ENCODE measurements at regions not wholly inside any gene's neighbourhood (a gene's known extent, or its start where the extent isn't known, plus 50 kb on each side); places are given as distances from the start of the nearest gene placed in this dataset.
"Not testable (repeated sequence)": the region's sequence is repeated elsewhere in the genome, so short reads cannot be mapped to it uniquely, and the experiment has no call there.

- H3K27me3 ChIP-seq (ENCODE audit: control insufficient read depth, insufficient read depth, low read length); H3K9me3 ChIP-seq (ENCODE audit: control insufficient read depth, insufficient read depth, low read depth, low read length); H3K36me3 ChIP-seq (ENCODE audit: control insufficient read depth, insufficient read depth, low read length); DNase-seq (ENCODE audit: low read depth, low spot score); H3K4me1 ChIP-seq (ENCODE audit: control insufficient read depth, insufficient read depth, low read length); POLR2A ChIA-PET; ATAC-seq; CTCF ChIA-PET; H3K27ac ChIP-seq (ENCODE audit: low read length); in situ Hi-C loops (cut with HindIII; ENCODE audit: low pct_unique_long_range_greater_than_20kb, low sequenced_read_pairs); intact Hi-C loops (cut with micrococcal nuclease; ENCODE audit: unreplicated experiment); H3K4me3 ChIP-seq (ENCODE audit: low read depth in 2 of 2, low read length in 2 of 2): not testable (repeated sequence)
- BruUV-seq (replicated peaks), result TSS peak; percentile 52
Measured at GRCh38 chr1:149211757-149212420, 108.5 kb upstream of the NBPF9 start.

- CTCF ChIA-PET; POLR2A ChIA-PET; in situ Hi-C loops (cut with HindIII; ENCODE audit: low pct_unique_long_range_greater_than_20kb, low sequenced_read_pairs); H3K4me3 ChIP-seq (ENCODE audit: low read depth in 2 of 2, low read length in 2 of 2); H3K27me3 ChIP-seq (ENCODE audit: control insufficient read depth, insufficient read depth, low read length); H3K9me3 ChIP-seq (ENCODE audit: control insufficient read depth, insufficient read depth, low read depth, low read length); DNase-seq (ENCODE audit: low read depth, low spot score); H3K4me1 ChIP-seq (ENCODE audit: control insufficient read depth, insufficient read depth, low read length); H3K27ac ChIP-seq (ENCODE audit: low read length); H3K36me3 ChIP-seq (ENCODE audit: control insufficient read depth, insufficient read depth, low read length); BruUV-seq (replicated peaks); intact Hi-C loops (cut with micrococcal nuclease; ENCODE audit: unreplicated experiment): not testable (repeated sequence)
- 0 out of 2 replicates have a peak, but pooled peaks have one; percentile 38 for ATAC-seq
Measured at GRCh38 chr1:149212946-149213345, 109.6 kb upstream of the NBPF9 start.

DNA sequence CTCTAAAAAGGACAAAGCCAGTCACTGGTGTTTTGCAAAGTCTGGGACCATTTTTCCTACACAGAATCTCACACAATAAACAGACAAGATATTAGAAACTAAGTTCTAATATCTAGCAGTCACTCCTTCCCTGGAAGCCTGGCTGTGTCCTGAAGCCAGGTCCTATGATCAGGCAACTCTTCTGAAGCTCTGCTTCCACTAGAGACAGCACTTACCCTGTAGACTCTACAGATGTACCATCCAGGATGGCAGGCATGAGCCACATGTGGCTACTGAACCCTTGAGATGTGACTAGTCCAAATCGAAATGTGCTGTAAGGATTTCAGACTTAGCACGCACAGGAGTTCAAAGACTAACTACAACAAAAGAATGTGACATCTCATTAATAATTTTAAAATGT is 110.3 kb upstream of the NBPF9 start:
- H3K27ac ChIP-seq (ENCODE audit: low read length); ATAC-seq; BruUV-seq (replicated peaks); H3K4me3 ChIP-seq (ENCODE audit: low read depth in 2 of 2, low read length in 2 of 2); H3K27me3 ChIP-seq (ENCODE audit: control insufficient read depth, insufficient read depth, low read length); H3K4me1 ChIP-seq (ENCODE audit: control insufficient read depth, insufficient read depth, low read length); CTCF ChIA-PET; H3K36me3 ChIP-seq (ENCODE audit: control insufficient read depth, insufficient read depth, low read length); intact Hi-C loops (cut with micrococcal nuclease; ENCODE audit: unreplicated experiment); H3K9me3 ChIP-seq (ENCODE audit: control insufficient read depth, insufficient read depth, low read depth, low read length); in situ Hi-C loops (cut with HindIII; ENCODE audit: low pct_unique_long_range_greater_than_20kb, low sequenced_read_pairs); POLR2A ChIA-PET; DNase-seq (ENCODE audit: low read depth, low spot score): not testable (repeated sequence)

GRCh38 chr1:149218080-149218988 is 115.0 kb upstream of the NBPF9 start:
- H3K4me1 ChIP-seq (ENCODE audit: control insufficient read depth, insufficient read depth, low read length); BruUV-seq (replicated peaks); DNase-seq (ENCODE audit: low read depth, low spot score); H3K36me3 ChIP-seq (ENCODE audit: control insufficient read depth, insufficient read depth, low read length); POLR2A ChIA-PET; in situ Hi-C loops (cut with HindIII; ENCODE audit: low pct_unique_long_range_greater_than_20kb, low sequenced_read_pairs); H3K9me3 ChIP-seq (ENCODE audit: control insufficient read depth, insufficient read depth, low read depth, low read length); CTCF ChIA-PET; H3K27me3 ChIP-seq (ENCODE audit: control insufficient read depth, insufficient read depth, low read length); H3K4me3 ChIP-seq (ENCODE audit: low read depth in 2 of 2, low read length in 2 of 2); H3K27ac ChIP-seq (ENCODE audit: low read length); intact Hi-C loops (cut with micrococcal nuclease; ENCODE audit: unreplicated experiment): not testable (repeated sequence)
- peak; percentile 83 for ATAC-seq

DNA sequence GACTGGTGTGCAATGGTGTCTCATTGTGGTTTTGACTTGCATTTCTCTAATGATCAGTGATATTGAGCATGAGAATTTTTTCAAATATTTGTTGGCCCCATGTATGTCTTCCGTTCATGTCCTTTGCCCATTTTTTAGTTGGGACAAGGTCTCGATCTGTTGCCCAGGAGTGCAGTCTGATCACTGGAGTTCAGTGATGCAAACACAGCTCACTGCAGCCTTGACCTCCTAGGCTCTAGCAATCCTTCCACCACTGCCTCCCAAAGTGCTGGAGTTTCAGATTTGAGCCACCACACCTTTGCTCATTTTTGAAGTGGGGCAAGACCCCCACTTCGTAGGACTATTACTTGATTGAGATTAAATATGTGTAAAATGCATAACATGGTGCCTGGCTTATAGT is 116.2 kb upstream of the NBPF9 start:
- H3K9me3 ChIP-seq (ENCODE audit: control insufficient read depth, insufficient read depth, low read depth, low read length); H3K27me3 ChIP-seq (ENCODE audit: control insufficient read depth, insufficient read depth, low read length); intact Hi-C loops (cut with micrococcal nuclease; ENCODE audit: unreplicated experiment); H3K27ac ChIP-seq (ENCODE audit: low read length); BruUV-seq (replicated peaks); H3K4me1 ChIP-seq (ENCODE audit: control insufficient read depth, insufficient read depth, low read length); CTCF ChIA-PET; H3K36me3 ChIP-seq (ENCODE audit: control insufficient read depth, insufficient read depth, low read length); ATAC-seq; POLR2A ChIA-PET; H3K4me3 ChIP-seq (ENCODE audit: low read depth in 2 of 2, low read length in 2 of 2); in situ Hi-C loops (cut with HindIII; ENCODE audit: low pct_unique_long_range_greater_than_20kb, low sequenced_read_pairs); DNase-seq (ENCODE audit: low read depth, low spot score): not testable (repeated sequence)

DNA sequence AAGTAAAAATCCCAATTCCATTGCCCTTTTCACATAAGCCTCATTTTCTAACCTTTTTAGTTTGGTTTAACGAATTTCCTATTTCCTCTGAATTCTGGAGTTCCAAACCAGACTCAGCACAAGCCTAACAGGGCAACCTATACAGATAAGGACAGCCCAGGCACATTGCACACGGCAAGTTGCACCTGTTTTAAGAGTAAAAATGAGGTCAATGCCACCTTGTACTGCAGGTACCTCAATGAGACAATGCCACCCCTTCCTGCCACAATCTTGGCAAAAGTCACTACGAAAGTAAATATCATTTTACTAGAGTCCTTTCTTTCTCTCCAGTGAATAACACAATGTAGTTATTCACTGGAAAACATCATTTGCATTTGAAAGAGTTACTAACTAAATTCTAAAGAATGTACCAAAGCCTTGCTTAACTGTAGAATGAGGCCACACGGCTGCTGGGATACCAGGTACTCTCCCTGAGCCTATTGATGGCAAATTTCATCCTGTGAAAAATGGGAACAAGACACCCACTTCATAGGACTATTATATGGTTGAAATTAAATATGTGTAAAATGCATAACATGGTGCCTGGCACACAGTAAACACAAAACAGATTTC is 117.2 kb upstream of the NBPF9 start:
- intact Hi-C loops (cut with micrococcal nuclease; ENCODE audit: unreplicated experiment); ATAC-seq; DNase-seq (ENCODE audit: low read depth, low spot score); in situ Hi-C loops (cut with HindIII; ENCODE audit: low pct_unique_long_range_greater_than_20kb, low sequenced_read_pairs); CTCF ChIA-PET; H3K4me1 ChIP-seq (ENCODE audit: control insufficient read depth, insufficient read depth, low read length); H3K27ac ChIP-seq (ENCODE audit: low read length); H3K4me3 ChIP-seq (ENCODE audit: low read depth in 2 of 2, low read length in 2 of 2); POLR2A ChIA-PET; H3K9me3 ChIP-seq (ENCODE audit: control insufficient read depth, insufficient read depth, low read depth, low read length); BruUV-seq (replicated peaks); H3K27me3 ChIP-seq (ENCODE audit: control insufficient read depth, insufficient read depth, low read length); H3K36me3 ChIP-seq (ENCODE audit: control insufficient read depth, insufficient read depth, low read length): not testable (repeated sequence)

DNA sequence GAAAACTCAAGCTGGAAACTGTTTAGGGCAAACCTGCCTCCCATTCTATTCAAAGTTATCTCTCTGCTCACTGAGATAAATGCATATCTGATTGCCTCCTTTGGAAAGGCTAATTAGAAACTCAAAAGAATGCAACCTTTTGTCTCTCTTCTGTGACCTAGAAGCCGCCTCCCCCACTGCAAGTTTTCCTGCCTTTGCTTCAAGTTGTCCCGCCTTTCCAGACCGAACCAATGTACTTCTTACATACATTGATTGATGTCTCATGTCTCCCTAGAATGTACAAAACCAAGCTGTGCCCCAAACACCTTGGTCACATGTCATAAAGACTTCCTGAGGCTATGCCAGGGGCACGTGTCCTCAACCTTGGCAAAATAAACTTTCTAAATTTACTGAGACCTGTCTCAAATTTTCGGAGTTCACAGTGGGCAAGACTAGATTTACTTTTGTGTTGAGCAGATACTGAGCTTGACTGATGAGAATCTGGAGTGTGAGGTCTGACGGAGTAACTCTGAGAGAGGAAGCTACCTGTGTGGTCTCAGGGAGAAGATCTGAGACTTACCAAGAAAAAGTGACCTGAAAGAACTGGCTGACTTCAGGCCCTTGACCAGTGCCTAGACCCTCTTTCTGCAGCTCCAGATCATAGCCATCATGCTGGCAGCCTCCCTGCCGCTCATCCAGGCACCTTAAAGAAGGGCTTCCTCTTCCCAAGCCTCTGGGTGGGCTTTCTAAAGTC is 124.7 kb upstream of the NBPF9 start:
- H3K36me3 ChIP-seq (ENCODE audit: control insufficient read depth, insufficient read depth, low read length); H3K27me3 ChIP-seq (ENCODE audit: control insufficient read depth, insufficient read depth, low read length); CTCF ChIA-PET; H3K4me3 ChIP-seq (ENCODE audit: low read depth in 2 of 2, low read length in 2 of 2); BruUV-seq (replicated peaks); DNase-seq (ENCODE audit: low read depth, low spot score); H3K27ac ChIP-seq (ENCODE audit: low read length); in situ Hi-C loops (cut with HindIII; ENCODE audit: low pct_unique_long_range_greater_than_20kb, low sequenced_read_pairs); intact Hi-C loops (cut with micrococcal nuclease; ENCODE audit: unreplicated experiment); POLR2A ChIA-PET; H3K4me1 ChIP-seq (ENCODE audit: control insufficient read depth, insufficient read depth, low read length); H3K9me3 ChIP-seq (ENCODE audit: control insufficient read depth, insufficient read depth, low read depth, low read length): not testable (repeated sequence)
- peak; percentile 58 for ATAC-seq
